DMS153 treated with DMSO at 0.1 percent for 48 hours (cell line): ENCODE measurements at regions not wholly inside any gene's neighbourhood (a gene's known extent, or its start where the extent isn't known, plus 50 kb on each side); places are given as distances from the start of the nearest gene placed in this dataset.
"Not testable (repeated sequence)": the region's sequence is repeated elsewhere in the genome, so short reads cannot be mapped to it uniquely, and the experiment has no call there.

Source experiments
- DNase-seq: peaks from one replicate; lab custom pipeline; 2025; ENCODE audit not compliant: unreplicated experiment; lab: John Stamatoyannopoulos, UW

DNA sequence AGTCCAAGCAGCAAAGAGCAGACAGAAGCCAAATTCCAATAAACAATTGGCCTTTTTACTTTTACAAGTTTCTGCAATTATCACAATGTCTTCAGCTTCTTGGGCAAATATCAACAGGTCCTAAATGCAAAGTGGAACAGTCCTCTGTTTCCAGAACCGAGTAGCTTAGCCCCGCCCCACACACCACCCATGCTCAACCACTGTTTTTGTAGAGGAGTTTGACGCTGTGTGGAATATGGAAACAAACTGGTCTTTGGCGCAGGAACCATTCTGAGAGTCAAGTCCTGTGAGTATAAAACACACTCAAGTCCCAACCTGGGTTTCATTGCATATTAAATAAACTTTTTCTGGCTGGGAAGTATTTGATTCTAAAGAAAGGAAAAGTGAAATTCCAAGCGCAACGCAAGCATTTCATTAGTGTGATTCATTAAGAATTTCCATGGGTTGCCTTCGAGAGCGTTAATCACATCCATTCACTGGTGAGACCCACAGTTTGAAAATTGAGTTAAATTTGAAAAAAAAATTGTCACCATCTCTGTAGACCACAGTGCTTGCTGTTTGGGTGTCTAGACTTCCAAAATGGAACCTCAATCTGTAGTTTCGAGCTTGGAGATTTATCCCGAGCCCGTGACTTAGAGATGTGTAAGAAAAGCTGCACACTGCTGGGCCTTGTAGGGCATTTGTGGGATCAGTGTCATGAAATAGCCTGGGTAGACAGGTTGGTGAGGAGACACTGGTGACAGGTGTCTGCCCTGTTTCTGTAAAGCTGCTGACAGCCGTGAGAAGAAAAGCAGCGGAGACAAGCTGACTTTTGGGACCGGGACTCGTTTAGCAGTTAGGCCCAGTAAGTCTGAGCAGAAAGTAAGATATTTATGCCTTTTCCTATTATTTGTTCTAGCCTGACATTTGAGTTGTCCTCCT is 96.1 kb downstream of the DAD1 start:
- DNase-seq: no peak

GRCh38 chr14:22491683-22492621 is 97.1 kb downstream of the DAD1 start:
- DNase-seq: no peak

DNA sequence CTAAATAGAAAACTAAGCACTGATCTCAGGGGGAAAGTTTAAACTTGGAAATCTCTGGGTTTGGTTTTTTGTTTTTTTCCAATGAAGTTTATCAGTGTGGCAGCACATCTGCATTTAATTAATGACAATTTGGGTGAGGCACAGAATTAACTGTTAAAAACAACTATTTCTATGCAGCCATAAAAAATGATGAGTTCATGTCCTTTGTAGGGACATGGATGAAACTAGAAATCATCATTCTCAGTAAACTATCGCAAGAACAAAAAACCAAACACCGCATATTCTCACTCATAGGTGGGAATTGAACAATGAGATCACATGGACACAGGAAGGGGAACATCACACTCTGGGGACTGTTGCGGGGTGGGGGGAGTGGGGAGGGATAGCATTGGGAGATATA is 98.0 kb downstream of the DAD1 start:
- DNase-seq: not testable (repeated sequence)

GRCh38 chr14:22489957-22490950 is 98.8 kb downstream of the DAD1 start:
- DNase-seq: no peak

GRCh38 chr14:22489244-22489545 is 99.8 kb downstream of the DAD1 start:
- no peak for DNase-seq

DNA sequence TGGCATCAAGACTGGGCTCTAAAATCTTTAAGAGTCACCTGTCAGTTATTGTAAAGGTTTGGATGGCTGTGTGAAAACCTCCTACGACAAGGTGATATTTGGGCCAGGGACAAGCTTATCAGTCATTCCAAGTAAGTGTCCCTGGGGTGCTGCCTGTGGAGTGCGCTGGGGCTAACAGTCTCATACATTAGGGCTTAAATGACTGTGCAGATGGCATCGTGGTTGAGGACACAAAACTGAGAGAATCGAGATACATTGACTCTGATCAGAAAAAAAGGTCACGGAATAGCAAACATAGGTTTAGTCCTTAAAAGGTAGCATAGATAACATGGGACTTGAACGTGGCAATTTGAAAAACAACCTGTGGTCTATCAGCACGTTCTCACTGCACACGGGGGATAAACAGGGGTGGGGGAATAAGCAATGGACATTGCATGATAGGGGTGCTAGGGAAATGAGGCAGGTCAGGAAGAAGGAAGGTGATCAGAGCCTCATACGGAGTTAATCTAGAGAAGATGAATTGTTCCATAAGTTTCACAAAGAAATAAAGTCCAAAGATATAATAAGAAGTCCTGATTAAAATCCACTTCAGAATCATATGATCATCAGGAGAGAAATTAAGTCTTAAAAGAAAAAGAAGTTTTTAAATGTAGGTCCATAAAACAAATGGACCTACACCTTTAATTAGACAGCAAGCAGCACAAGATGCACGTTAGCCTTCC is 100.3 kb downstream of the DAD1 start:
- no peak for DNase-seq

DNA sequence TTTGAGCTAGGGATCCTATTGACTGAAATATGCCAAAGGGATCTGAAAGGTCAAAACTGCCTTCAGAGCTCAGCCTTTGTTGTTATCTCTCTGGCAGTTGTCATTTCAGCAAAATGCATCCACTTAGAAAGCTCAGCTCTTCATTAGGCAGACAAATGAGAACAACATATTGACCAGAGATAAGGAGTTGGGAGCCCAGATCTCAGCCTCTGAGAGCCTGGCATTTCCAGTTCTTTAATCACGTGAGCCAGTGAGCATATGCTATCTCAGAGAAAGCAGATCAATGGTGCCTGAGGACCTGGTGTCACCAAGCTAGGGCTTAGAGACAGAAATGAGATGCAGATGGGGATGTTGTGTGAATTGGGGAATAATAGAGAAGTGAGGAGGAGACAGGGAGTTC is 101.1 kb downstream of the DAD1 start:
- no peak for DNase-seq

GRCh38 chr14:22487401-22487800 is 101.6 kb downstream of the DAD1 start:
- DNase-seq: no peak

GRCh38 chr14:22486675-22487074 is 102.3 kb downstream of the DAD1 start:
- no peak for DNase-seq

DNA sequence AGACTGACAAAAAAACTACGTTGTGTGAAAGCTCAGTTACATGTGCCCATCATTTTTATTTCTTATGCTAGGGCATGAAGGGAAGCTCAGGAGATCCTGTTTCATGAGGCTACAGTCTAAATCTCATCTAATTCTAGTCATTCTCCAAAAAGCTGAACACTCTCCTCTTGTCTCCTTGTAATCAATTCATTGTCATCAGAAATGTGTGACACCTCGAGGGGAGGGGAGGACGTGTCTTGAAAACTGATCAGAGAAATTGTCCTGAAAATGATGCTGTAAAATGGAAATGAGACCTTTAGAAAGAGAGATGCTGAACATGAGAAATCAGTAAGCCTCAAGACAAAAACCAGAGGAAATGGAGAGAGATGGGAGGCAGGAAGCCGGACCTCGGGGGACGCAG is 103.4 kb downstream of the DAD1 start:
- DNase-seq: no peak

GRCh38 chr14:22485178-22485577 is 103.8 kb downstream of the DAD1 start:
- no peak for DNase-seq

- no peak for DNase-seq
Observed at GRCh38 chr14:22484632-22485031, 104.4 kb downstream of the DAD1 start.

DNA sequence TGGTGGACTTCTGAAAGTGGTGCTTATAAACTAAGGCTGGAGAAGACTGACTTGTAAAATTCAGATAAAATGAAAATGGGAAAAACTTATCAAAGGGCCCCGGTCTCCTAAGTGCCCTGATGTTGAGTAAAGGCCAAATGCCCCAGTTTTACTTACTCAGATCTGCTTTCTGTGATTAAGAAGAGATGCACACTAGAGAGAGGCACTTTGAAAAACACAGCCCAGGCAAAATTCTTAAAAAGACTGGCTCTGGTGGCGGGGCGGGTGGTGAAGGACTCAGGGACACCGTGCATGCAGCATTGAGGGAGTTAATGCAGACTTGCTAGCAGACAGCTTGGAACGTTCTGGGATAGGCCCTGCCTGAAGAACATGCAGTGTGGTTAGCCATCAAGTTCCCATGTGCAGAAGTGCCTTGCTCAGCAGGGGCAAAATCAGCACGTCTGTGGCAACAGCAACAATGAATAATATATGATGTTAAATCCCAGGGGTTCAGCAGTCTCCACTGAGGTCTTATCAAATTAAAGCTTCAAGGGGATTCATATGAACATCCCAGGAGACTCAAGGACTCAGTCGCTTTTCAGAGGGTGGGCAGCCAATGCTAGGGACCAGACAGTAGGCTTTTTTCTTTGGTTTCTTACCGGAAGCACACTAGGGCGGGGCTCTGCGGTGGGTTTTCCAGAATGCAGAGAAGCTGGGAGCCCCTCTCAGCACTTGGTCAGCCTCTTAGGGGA is 105.0 kb downstream of the DAD1 start:
- no peak for DNase-seq

DNA sequence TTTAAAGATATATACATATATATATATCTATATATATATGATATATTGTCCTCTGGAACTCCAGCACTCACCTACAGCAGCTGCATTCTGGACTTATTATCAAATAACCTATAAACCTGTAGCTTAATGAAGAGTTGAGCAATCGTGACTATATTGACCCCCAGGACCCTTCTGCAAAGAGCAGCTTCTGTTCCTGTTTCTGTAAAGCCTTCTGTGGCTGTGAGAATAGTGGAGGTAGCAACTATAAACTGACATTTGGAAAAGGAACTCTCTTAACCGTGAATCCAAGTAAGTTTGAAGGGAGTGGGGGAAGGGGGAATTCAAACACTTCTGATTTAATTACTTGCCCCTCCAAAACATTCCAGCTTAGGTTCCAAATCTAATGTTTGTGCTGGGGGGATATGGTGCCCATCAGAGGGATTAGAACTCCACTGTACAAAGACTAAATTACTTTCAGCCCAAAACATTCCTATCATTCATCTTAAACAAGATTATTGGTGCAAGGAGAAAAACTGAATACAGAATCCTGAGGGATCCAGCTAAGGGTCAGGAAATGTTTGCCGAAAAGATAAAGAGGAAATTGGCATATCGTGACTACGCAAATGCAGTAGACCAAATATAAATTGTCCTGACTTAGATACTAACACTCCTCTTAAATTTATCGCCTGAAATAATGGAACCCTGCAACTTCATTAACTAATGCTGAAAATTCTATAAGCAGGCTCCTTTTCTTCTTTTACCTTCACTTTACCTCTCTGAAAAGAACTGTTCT is 106.1 kb downstream of the DAD1 start:
- no peak for DNase-seq

DNA sequence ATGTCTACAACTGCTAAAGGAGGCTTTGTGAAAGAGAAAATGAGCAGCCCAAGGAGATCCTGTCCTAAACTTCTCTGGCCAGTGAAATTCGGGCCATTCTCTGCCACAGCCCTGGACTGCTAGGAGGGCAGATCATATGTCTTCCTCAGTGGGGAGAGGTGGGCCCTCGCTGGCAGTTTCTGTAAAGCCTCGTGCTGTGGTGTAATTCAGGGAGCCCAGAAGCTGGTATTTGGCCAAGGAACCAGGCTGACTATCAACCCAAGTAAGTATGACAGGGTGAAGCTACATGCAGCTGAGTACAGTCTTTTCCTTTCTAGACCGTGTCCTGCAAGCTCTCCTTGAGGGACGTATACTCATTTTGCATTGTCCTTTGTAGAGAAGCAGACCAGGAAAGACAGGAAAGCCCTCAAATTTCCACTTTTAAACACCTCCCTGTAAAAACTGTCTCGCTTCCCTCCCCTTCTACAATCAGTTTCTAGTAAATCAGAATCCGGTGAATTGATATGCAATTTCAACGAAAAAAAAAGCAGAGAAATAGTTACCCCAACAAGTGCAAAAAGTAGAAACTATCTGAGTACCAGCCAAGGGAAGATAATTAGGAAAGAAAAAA is 106.8 kb downstream of the DAD1 start:
- DNase-seq: no peak

DNA sequence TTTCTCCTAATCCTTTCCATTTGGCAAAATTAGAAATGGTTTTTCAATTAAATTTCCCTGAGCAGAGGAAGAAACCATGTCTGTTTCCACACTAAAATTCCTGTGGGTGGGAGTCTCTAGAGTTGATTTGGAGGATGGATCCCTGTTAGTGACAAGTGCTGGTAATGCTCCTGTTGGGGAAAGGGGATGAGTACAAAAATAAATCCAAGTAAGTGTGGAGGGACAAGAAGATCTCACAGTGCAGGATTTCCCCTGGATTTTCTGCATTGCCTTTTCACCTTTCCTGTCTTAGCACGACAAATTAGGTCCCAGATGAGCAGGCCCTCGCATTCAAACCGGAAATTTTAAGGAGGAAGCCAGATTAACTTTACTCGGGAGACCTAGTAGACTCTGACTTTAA is 107.5 kb downstream of the DAD1 start:
- no peak for DNase-seq

DNA sequence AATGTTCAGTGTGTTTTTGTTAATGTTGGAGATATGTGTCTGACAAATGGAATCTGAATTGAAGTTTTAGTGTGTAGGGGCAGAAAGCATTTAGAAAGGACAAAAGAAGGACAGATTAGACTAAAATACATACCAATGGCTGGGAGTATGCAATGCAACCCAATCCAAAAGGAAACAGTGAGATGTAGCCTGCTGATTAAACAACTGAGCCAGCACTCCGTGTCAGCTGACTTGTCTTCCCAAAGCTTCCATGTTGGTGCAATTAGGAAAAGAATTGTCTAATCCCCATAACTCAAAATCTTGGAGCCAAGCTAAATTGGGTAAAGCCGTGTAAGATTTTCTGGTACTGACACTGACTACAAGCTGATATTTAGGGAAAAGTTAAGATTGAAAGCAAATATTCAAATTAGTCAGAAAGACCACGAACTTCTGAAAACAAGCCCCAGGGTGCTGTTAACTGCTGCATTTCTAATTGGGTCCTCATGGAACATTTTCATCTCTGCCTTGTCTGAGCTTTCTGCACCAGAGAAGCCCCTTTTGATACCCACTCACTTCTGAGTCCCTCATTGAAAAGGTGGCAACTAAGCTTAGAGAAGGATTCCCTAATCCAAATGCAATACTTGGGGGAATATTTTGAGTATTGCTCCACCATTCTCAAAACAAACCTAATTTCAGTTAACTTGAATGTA is 109.1 kb downstream of the DAD1 start:
- DNase-seq: no peak

GRCh38 chr14:22479132-22479531 is 109.9 kb downstream of the DAD1 start:
- DNase-seq: no peak
